Nephron (organoid): ENCODE measurements at regions not wholly inside any gene's neighbourhood (a gene's known extent, or its start where the extent isn't known, plus 50 kb on each side); places are given as distances from the start of the nearest gene placed in this dataset.
A peak's percentile ranks its signal among the peaks of the same experiment; 100 is the strongest.

ENCODE experiments used
- H3K27ac Mint-ChIP-seq, 3 experiments: 2 replicates each; pipeline ENCODE4 v1.8.0; 2020; ENCODE audit warnings: mixed read lengths in 3 of 3, mild to moderate bottlenecking in 2 of 3, moderate library complexity in 1 of 3
- H3K27me3 Mint-ChIP-seq: 2 replicates; pipeline ENCODE4 v1.8.0; 2021; ENCODE audit warnings: low read depth, mild to moderate bottlenecking, moderate library complexity, mixed read lengths
- H3K36me3 Mint-ChIP-seq: 2 replicates; pipeline ENCODE4 v1.8.0; 2020; ENCODE audit warnings: low read depth, mixed read lengths
- H3K4me1 Mint-ChIP-seq: 2 replicates; pipeline ENCODE4 v1.8.0; 2020; ENCODE audit warnings: mixed read lengths
- H3K4me3 Mint-ChIP-seq, 3 experiments: 2 replicates each; pipeline ENCODE4 v1.8.0; 2020; ENCODE audit warnings: mild to moderate bottlenecking in 3 of 3, mixed read lengths in 3 of 3, moderate library complexity in 2 of 3
- H3K9me3 Mint-ChIP-seq: 2 replicates; pipeline ENCODE4 v1.8.0; 2020; ENCODE audit warnings: mixed read lengths
- TF ChIP-seq, protein P1 (sequence below), 3 experiments: fragments of 200-600 bp; sonication (generic); IDR thresholded peaks; one replicate each; pipeline ENCODE4 v1.5.0; 2021; ENCODE audit warnings: antibody characterized with exemption in 3 of 3; ENCODE audit not compliant: unreplicated experiment in 3 of 3

DNA sequence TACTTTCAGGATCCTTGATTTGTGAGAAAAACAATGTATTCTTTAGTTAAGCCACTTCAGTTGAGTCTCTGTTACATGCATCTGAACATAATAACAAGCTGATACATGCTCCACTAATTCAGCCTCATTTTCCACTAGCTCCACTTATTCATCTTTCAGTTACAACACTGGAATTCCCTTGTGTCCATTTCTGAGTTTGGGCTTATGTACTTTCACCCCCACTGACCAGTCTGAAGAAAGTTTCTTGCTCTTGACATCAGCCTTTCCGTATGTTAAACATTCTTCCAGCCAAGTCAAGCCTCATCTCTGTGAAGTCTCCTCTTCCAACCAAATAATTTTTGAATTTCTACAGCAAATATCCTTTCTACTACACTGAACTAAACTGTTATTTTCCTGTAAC lies 592.5 kb upstream of the NOVA1 start:
- no peaks in the 10 kb centered on the region for H3K27me3 Mint-ChIP-seq
- no peak overlapping the region for H3K4me3 Mint-ChIP-seq
- H3K9me3 Mint-ChIP-seq = no peaks in the 10 kb centered on the region
- TF ChIP-seq, protein P1, sequence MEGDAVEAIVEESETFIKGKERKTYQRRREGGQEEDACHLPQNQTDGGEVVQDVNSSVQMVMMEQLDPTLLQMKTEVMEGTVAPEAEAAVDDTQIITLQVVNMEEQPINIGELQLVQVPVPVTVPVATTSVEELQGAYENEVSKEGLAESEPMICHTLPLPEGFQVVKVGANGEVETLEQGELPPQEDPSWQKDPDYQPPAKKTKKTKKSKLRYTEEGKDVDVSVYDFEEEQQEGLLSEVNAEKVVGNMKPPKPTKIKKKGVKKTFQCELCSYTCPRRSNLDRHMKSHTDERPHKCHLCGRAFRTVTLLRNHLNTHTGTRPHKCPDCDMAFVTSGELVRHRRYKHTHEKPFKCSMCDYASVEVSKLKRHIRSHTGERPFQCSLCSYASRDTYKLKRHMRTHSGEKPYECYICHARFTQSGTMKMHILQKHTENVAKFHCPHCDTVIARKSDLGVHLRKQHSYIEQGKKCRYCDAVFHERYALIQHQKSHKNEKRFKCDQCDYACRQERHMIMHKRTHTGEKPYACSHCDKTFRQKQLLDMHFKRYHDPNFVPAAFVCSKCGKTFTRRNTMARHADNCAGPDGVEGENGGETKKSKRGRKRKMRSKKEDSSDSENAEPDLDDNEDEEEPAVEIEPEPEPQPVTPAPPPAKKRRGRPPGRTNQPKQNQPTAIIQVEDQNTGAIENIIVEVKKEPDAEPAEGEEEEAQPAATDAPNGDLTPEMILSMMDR (IDR thresholded peaks at IDR 0.05; ENCODE audit: unreplicated experiment in 3 of 3) = no peak
- H3K27ac Mint-ChIP-seq = no peak overlapping the region
- no peaks in the 10 kb centered on the region for H3K36me3 Mint-ChIP-seq
- no peaks in the 10 kb centered on the region for H3K4me1 Mint-ChIP-seq

DNA sequence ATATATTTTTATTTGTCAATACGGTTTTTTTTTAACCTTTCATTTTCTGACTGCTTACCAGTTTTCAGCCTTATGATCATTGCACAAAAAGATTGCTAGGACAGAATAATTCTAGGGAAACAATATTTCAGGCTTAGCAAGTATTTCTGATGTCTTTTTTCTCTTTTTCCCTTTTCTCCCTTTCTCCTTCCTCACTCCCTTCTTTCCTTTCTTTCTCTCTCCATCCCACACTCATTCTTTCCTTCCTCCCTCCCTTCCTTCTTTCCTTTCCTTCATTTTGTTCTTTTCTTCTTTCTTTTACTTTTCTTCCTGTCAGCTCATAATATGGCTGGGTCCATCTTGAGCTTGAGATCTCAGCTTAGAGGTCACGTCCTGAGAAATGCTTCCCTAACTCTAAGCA lies 601.4 kb upstream of the NOVA1 start:
- Mint-ChIP-seq H3K4me3 (no peak overlapping the region), H3K36me3 (no peaks in the 10 kb centered on the region), H3K27me3 (peaks cover 3% of the 10 kb centered on the region), H3K27ac (no peak overlapping the region), H3K4me1 (no peaks in the 10 kb centered on the region), H3K9me3 (no peaks in the 10 kb centered on the region)
- TF ChIP-seq, protein P1 (IDR thresholded peaks at IDR 0.05; ENCODE audit: unreplicated experiment in 3 of 3) = no peak

DNA sequence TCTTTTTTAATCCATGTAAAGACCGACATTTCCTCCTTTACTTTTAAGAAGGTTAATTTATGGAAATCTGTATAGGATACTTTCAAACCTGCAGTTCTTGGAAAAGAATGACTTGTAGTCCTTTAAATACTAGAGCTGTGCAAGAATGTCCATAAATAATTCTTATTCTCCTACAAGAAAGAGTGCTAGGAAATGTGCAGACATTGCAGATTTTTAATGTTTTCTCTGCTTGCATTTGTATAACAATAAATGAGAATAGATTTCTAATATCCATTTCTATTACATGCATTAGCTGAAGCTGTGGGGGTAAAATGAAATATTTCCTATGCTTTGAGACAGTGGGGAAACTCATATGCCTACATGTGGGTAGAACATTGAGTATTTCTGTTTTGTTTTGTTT lies 607.2 kb upstream of the NOVA1 start:
- H3K9me3 Mint-ChIP-seq = no peaks in the 10 kb centered on the region
- peaks cover 12% of the 10 kb centered on the region for H3K4me1 Mint-ChIP-seq
- H3K27ac Mint-ChIP-seq = peak overlapping the region; percentile 73 to 88 (median 87)
- no peaks in the 10 kb centered on the region for H3K27me3 Mint-ChIP-seq
- H3K36me3 Mint-ChIP-seq = no peaks in the 10 kb centered on the region
- no peak overlapping the region for H3K4me3 Mint-ChIP-seq
- TF ChIP-seq, protein P1 (IDR thresholded peaks at IDR 0.05; ENCODE audit: unreplicated experiment in 3 of 3) = no peak

DNA sequence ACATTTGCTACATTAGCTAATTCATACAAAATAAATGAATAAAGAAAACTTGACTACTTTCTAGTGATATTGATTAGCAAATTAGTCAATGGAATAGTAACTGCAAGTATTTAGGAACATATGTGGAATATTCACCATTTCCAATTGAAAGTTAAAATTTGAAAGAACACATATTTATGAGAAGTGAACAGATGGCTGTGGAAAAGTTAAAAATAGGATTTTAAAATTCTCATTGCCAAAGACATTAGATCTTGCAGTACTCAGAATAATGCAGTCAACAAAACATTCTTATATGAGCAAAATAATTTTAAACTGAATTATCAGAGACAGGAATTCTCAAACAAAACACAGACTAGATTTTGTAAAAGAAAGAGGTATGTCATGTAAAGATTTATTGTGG lies 613.9 kb upstream of the NOVA1 start:
- no peak overlapping the region for H3K4me3 Mint-ChIP-seq
- peaks cover 5% of the 10 kb centered on the region for H3K4me1 Mint-ChIP-seq
- TF ChIP-seq, protein P1 (IDR thresholded peaks at IDR 0.05; ENCODE audit: unreplicated experiment in 3 of 3) = no peak
- H3K27ac Mint-ChIP-seq = no peak overlapping the region
- H3K36me3 Mint-ChIP-seq = no peaks in the 10 kb centered on the region
- H3K9me3 Mint-ChIP-seq = peaks cover 5% of the 10 kb centered on the region
- H3K27me3 Mint-ChIP-seq = no peaks in the 10 kb centered on the region

DNA sequence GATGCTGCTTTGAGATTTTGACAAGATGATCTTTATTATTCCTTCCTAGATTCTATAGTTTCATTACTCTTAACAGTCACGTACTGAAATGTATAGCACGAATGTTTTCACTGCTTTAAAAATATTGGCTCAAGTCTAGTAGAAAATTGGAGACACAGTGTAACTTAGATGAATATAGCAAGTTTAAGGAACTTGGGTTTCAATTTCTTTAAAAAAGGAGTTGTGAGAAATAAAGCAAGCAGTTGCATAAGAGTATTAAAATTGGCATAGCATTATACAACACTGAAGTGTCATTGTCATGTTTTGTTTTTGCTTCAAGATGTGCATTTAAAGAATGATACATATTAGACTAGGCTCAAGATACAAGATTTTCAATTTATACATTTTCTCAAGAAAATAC lies 624.8 kb upstream of the NOVA1 start:
- H3K4me1 Mint-ChIP-seq = peaks cover 27% of the 10 kb centered on the region
- H3K36me3 Mint-ChIP-seq = peaks cover 3% of the 10 kb centered on the region
- TF ChIP-seq, protein P1 (IDR thresholded peaks at IDR 0.05; ENCODE audit: unreplicated experiment in 3 of 3) = no peak
- H3K4me3 Mint-ChIP-seq = no peak overlapping the region
- peaks cover 8% of the 10 kb centered on the region for H3K27me3 Mint-ChIP-seq
- peaks cover 23% of the 10 kb centered on the region for H3K9me3 Mint-ChIP-seq
- peak overlapping the region in 1 of 3 experiments; percentile 34 for H3K27ac Mint-ChIP-seq

DNA sequence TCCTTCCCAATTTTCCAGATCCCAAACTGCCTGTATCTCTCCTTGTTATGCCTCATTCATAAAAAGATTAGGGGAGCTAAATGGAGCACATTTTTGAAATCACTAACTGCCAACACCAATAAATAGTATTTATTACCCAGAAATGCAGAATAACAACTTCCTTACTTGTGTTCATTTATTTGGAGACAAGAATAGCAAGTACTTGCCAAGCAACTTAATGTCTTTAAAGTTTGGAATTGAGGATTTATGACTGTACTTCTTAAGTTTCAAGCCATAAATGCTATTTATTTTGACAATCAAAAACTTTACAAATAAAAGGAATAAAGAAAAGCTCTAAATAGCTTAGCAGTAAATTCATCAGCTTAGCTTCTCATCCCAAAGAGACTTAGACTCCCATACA lies 626.1 kb upstream of the NOVA1 start:
- TF ChIP-seq, protein P1 (IDR thresholded peaks at IDR 0.05; ENCODE audit: unreplicated experiment in 3 of 3) = no peak
- Mint-ChIP-seq H3K4me1 (peaks cover 30% of the 10 kb centered on the region), H3K9me3 (peaks cover 16% of the 10 kb centered on the region), H3K4me3 (no peak overlapping the region), H3K27me3 (peaks cover 8% of the 10 kb centered on the region), H3K36me3 (peaks cover 3% of the 10 kb centered on the region), H3K27ac (peak overlapping the region in 1 of 3 experiments; percentile 60)
